ELR (cell line): ENCODE measurements at regions not wholly inside any gene's neighbourhood (a gene's known extent, or its start where the extent isn't known, plus 50 kb on each side); places are given as distances from the start of the nearest gene placed in this dataset.
"Not testable (repeated sequence)": the region's sequence is repeated elsewhere in the genome, so short reads cannot be mapped to it uniquely, and the experiment has no call there.

Source experiments
- DNase-seq: peaks from one replicate; pipeline ENCODE4 v3.0.0-alpha.2; 2015; ENCODE audit warnings: low read depth

DNA sequence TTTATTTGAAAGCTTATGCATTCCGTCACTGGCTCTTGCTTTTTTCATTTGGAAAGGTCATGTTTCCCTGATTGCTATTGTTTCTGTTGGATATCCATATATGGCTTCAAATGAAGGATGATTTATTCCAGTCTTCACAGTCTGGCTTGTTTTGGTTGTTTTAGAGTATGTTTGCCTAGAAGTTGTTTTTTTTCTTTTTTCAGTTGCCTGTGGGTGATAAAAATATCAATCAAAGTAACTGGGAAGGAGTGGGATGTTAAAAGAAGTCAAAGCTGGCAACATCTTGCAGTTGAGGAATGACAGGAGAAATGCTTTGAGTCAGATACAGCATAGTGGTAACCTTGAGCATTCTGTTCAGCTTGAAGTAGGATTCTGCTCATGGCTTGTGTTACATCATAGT lies 610.5 kb downstream of the PLOD2 start:
- no peak for DNase-seq

DNA sequence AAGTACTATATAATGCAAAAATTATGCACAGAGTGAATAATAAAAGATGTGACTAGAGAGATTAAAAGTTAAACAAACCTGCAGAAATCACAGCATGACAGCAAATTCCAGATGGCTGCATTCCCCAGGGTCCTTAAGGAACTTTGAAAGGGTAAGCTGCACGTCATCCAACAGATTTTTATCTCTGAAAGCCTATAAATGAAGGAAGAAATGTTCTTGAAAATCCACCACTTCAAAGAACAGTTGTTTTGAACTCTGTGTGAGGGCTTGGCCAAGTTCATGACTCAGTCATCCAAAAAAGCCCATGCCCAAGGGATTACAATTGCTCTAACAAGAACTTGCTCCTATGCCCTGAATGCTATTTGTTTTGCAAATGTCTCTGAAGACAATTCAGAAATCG lies 603.6 kb downstream of the PLOD2 start:
- DNase-seq, result no peak

GRCh38 chr3:145578471-145578870 lies 582.5 kb downstream of the PLOD2 start:
- no peak for DNase-seq

DNA sequence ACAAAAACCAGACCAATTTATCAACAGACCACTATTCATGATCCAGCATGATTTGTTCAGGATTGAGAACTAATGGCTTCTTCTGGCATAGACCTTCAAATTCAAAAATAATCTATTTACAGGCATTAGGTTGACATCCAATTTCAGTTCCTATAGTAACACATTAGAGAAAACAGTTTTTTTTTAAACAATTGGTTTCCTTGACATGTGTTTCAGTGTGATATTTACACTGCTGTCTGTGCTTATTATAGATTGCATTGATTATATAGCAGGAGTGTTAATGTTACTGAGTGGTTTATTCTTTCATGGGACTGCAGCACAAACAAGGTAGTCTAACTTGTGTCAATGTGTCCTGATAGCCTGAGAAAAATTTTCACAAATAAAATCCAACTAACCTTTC lies 579.3 kb downstream of the PLOD2 start:
- DNase-seq, result no peak

GRCh38 chr3:145604851-145605250 lies 556.1 kb downstream of the PLOD2 start:
- DNase-seq, result no peak

DNA sequence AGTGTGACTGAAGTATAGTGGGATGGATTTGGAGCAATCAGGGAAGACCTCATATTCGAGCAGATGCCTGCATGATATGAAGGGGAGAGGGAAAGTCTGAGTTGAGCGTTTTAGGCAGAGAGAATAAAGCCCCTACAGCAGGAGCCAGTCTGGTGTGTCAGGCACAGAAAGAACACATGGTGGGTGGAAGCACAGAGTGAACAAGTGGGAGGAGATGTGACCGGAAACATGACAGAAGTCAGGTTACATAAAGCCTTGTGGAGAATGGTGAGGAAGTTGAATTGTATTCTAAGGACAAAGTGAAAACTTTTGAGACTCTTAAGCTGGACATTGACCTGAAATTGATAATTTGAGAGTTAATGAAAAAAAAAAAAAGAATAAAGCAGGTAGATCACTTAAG lies 541.0 kb downstream of the PLOD2 start:
- DNase-seq, result no peak

DNA sequence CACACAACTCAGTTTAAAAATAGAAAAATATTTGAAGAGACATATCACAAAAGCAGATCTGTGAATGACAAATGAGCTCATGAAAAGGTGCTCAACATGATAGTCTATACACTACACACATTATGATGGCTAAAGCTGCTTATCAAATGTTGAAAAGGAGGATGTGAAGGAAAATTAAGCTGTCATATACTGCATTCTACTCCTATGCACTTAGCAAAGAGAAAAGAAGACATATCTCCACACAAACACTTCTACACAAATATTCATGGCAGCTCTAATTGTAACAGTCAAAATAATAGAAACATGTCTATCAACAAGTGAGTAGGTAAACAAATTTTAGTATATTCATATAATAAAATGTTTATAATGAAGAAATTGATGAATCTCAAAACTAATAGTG lies 540.5 kb downstream of the PLOD2 start:
- DNase-seq, result no peak

GRCh38 chr3:145623349-145623748 lies 537.6 kb downstream of the PLOD2 start:
- peak; percentile 31 for DNase-seq

GRCh38 chr3:145628211-145628610 lies 532.8 kb downstream of the PLOD2 start:
- DNase-seq, result no peak

GRCh38 chr3:145637105-145637504 lies 523.9 kb downstream of the PLOD2 start:
- no peak for DNase-seq

DNA sequence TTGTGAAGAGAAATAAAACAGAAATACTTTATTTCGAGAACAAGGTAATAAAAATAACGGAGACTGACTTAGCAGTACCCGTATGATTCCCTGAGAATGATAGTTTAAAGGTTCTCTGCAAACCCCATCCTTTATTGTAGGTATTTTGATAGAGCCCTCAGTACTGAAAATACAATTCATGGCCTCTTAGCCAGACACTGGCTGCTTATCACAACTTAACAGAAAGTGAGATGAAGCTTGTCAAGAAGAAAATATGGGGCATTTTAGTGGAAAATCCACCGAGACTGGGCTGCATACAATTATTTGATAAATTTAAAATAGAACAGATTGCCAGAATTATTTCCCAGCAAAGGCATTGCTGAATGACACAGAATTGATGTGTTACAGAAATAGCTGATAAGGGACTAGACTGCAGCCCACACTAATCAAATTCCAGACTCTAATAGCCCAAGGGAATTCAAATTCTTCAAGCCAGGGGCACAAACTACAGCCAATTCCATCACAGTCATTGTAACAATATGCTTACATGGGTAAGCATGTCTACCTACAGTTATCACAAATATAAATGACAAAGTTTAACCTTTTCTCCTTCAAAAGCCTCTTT lies 521.9 kb downstream of the PLOD2 start:
- no peak for DNase-seq

DNA sequence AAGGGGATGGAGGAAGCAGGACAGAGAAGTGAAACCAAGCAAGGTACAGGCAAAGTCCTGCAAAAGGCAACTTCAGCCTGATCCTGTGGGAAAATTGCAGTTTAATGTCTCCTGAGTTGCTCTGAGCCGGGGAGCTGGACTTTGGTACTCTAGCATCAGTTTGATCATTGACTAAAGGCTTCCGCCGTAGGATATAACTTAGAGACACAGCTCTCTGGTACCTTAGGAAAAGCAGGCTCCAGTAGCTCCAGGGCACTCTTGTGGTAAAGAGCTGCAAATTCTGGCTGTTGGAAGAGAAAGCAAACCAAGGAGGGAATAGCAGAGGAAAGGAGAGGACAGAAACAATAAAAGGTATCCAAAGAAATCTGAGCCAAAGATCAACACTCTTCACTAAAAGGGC lies 521.1 kb downstream of the PLOD2 start:
- no peak for DNase-seq

GRCh38 chr3:145648396-145648795 lies 512.6 kb downstream of the PLOD2 start:
- DNase-seq, result no peak

DNA sequence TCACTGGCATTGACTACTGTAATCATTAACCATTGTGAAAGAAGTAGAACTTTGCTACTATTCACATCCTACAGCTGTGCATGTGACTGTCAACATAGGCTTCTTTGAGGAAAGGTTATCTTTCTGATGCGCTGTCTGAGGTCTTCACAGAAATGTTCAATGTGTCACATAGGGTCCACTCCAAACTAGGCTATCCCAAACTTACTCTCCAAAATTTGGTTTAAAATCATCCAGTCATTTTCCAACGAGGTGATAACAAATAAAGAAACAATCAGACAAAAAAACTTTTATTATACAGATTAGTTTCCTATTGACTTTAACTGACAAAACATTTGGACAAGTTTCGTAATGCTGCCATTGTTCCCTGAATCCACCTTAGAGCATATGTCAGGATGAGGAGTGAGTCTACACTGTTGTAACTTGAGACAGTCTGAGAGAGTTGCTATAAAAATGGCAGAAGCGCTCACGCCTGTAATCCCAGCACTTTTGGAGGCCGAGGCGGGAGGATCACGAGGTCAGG lies 511.6 kb downstream of the PLOD2 start:
- no peak for DNase-seq

DNA sequence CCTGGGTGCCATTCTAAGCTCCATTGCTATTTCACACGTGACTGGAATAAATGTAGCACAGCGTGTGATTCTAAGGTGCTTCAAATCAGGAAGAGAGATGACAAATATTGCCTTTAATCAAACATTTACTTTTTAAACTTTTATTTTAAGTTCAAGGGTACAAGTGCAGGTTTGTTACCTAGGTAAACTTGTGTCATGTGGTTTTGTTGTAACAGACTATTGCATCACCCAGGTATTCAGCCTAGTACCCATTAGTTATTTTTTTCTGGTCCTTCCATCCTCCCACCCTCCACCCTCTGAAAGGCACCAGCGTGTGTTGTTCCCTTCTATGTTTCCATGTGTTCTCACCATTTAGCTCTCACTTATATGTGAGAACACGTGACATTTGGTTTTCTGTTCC lies 510.8 kb downstream of the PLOD2 start:
- no peak for DNase-seq

GRCh38 chr3:145671121-145671520 lies 489.9 kb downstream of the PLOD2 start:
- DNase-seq, result no peak

GRCh38 chr3:145673838-145674237 lies 487.1 kb downstream of the PLOD2 start:
- DNase-seq, result no peak

DNA sequence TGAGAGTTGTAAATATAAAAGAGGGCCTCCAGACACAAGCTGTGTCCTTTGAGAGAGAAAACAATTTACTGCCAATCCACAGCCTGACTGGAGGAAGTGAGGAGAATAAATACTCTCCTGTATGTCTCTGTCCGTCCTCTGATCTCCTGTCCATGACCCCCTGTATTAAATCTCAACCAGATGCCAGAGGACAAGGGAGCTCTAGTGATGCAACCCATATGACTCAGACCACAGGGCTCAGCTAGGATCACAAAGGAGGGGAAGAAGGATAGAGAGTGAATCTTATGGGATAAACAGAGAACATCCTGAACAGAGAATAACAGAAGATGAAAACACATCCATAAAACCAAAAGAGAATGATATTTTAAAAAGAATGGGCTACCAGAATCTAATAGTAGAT lies 482.6 kb downstream of the PLOD2 start:
- DNase-seq, result peak; percentile 36

- DNase-seq, result no peak
Observed at GRCh38 chr3:145681181-145681580, 479.8 kb downstream of the PLOD2 start.

DNA sequence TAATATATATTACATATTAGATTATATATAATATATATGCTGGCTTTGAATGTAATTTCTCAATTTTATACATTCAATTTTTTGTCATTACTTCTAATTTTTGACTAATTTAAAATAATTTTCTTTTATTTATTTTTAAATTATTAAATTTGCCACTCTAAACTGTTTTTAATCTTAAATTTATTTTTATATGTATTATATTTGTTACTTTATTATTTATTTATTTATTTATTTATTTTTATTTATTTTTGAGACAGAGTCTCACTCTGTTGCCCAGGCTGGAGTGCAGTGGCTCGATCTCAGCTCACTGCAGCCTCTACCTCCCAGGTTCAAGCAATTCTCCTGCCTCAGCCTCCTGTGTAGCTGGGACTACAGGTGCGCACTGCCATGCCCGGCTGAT lies 473.0 kb downstream of the PLOD2 start:
- DNase-seq, result not testable (repeated sequence)

DNA sequence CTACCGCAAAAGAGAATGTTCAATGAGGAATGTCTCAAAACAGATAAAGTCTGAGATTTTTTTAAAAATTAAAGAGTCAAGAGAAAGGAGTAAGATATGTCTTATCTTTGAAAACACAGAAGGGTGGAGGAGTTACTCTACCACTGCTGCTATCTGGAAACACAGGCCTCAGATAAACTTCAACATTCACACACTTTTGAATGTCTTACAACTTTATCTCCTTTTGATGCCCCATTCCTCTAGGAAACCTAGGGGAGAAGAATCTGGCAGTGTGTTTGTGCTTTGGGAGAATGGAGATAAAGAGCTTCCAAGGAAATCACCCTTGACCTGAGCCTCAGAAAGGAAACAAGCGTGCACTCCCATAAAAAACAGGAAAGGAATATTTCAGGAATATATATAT lies 468.2 kb downstream of the PLOD2 start:
- no peak for DNase-seq

- no peak for DNase-seq
Observed at GRCh38 chr3:145696011-145696410, 465.0 kb downstream of the PLOD2 start.

DNA sequence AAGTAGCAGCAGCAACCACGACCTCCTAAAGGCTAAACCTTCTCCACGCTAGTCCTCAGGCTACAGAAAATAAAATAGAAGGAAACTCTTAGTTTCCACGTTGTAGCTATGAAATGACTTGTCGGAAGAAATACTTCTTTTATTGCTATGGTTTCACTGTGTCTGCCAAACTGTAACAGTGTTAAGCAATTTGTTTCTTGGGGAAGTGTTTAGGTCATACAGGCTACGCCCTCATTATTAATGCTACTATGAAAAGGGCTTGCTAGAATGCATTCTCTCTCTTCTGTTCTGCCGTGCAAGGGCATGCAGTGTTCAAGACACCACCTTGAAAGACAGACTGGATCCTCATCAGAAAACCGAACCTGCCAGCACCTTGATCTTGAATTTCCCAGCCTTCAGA lies 462.7 kb downstream of the PLOD2 start:
- DNase-seq, result no peak

DNA sequence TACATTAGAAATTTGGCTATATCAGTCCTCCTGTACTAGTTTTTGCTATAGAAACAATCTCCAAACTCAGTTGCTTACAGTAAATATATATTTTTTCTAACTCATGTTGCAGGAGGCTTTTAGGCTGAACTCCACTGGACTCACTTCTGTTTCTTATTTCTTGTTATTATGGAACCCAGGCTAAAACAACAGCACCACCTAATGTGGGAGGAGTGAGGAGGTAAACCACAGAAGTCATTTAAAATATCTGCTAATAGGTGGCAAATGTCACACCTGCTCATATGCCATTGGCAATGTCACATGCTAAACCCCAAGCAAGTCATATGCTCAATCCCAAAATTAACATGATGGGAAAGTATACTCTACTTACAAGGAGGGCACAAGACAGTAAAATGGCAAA lies 462.2 kb downstream of the PLOD2 start:
- DNase-seq, result no peak

DNA sequence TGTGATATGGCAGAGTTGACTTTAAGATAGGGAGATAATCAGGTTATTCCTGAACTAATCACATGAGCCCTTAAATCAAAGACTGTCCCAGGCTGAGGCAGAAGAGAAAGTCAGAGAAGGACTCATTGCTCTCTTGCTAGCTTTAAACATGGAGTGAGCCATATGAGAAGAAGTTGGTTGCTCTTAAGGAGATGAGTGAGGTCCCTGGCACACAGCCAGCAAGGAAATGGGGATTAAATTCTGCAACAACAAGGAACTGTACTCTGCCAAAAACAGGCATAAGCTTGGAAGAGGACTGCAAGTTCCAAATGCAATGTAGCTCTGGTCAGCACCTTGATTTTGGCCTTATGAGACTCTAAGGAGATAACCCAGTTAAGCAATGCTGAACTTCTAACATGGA lies 457.0 kb downstream of the PLOD2 start:
- DNase-seq, result no peak
